HG03066 (cell line): ENCODE measurements at regions not wholly inside any gene's neighbourhood (a gene's known extent, or its start where the extent isn't known, plus 50 kb on each side); places are given as distances from the start of the nearest gene placed in this dataset.

Experiments
- ATAC-seq: cut with Tn5 transposase; IDR thresholded peaks from one replicate; pipeline ENCODE4 v1.9.1; 2021; ENCODE audit warnings: low read depth; ENCODE audit not compliant: unreplicated experiment

- ATAC-seq, result no peak
Observed at GRCh38 chr2:59655809-59656208, 897.6 kb downstream of the BCL11A start.

GRCh38 chr2:59654710-59655109, 898.7 kb downstream of the BCL11A start:
- ATAC-seq, result no peak

GRCh38 chr2:59653164-59653563, 900.3 kb downstream of the BCL11A start:
- no peak for ATAC-seq

- ATAC-seq, result no peak
Observed at GRCh38 chr2:59630789-59631188, 922.7 kb downstream of the BCL11A start.

- no peak for ATAC-seq
Observed at GRCh38 chr2:59627599-59627998, 925.9 kb downstream of the BCL11A start.

- no peak for ATAC-seq
Observed at GRCh38 chr2:59622599-59623308, 930.7 kb downstream of the BCL11A start.

GRCh38 chr2:59604123-59604522, 949.3 kb downstream of the BCL11A start:
- ATAC-seq, result no peak

- ATAC-seq, result no peak
Observed at GRCh38 chr2:59594671-59595222, 958.7 kb downstream of the BCL11A start.

- no peak for ATAC-seq
Observed at GRCh38 chr2:59590798-59591197, 962.7 kb downstream of the BCL11A start.

- no peak for ATAC-seq
Observed at GRCh38 chr2:59589881-59590280, 963.6 kb downstream of the BCL11A start.

- no peak for ATAC-seq
Observed at GRCh38 chr2:59588286-59588685, 965.2 kb downstream of the BCL11A start.

- ATAC-seq, result no peak
Observed at GRCh38 chr2:59586176-59586575, 967.3 kb downstream of the BCL11A start.

GRCh38 chr2:59585655-59586054, 967.8 kb downstream of the BCL11A start:
- ATAC-seq, result no peak

- ATAC-seq, result no peak
Observed at GRCh38 chr2:59584958-59585357, 968.5 kb downstream of the BCL11A start.

- no peak for ATAC-seq
Observed at GRCh38 chr2:59583173-59583765, 970.2 kb downstream of the BCL11A start.

- ATAC-seq, result no peak
Observed at GRCh38 chr2:59578349-59578748, 975.1 kb downstream of the BCL11A start.

GRCh38 chr2:59575191-59575590, 978.3 kb downstream of the BCL11A start:
- no peak for ATAC-seq

- ATAC-seq, result no peak
Observed at GRCh38 chr2:59572227-59572626, 981.2 kb downstream of the BCL11A start.

- no peak for ATAC-seq
Observed at GRCh38 chr2:59570818-59571217, 982.6 kb downstream of the BCL11A start.

- no peak for ATAC-seq
Observed at GRCh38 chr2:59569124-59569523, 984.3 kb downstream of the BCL11A start.

GRCh38 chr2:59568461-59568860, 985.0 kb downstream of the BCL11A start:
- no peak for ATAC-seq

GRCh38 chr2:59567151-59567550, 986.3 kb downstream of the BCL11A start:
- no peak for ATAC-seq
